ENCODE measurements at regions not wholly inside any gene's neighbourhood (a gene's known extent, or its start where the extent isn't known, plus 50 kb on each side); places are given as distances from the start of the nearest gene placed in this dataset.

- TF ChIP-seq, protein P1, sequence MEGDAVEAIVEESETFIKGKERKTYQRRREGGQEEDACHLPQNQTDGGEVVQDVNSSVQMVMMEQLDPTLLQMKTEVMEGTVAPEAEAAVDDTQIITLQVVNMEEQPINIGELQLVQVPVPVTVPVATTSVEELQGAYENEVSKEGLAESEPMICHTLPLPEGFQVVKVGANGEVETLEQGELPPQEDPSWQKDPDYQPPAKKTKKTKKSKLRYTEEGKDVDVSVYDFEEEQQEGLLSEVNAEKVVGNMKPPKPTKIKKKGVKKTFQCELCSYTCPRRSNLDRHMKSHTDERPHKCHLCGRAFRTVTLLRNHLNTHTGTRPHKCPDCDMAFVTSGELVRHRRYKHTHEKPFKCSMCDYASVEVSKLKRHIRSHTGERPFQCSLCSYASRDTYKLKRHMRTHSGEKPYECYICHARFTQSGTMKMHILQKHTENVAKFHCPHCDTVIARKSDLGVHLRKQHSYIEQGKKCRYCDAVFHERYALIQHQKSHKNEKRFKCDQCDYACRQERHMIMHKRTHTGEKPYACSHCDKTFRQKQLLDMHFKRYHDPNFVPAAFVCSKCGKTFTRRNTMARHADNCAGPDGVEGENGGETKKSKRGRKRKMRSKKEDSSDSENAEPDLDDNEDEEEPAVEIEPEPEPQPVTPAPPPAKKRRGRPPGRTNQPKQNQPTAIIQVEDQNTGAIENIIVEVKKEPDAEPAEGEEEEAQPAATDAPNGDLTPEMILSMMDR (IDR thresholded peaks at IDR 0.05) = no peak
- TF ChIP-seq POLR2A (IDR thresholded peaks at IDR 0.05) = no peak
- TF ChIP-seq POLR2AphosphoS5 (IDR thresholded peaks at IDR 0.05) = no peak
- TF ChIP-seq EP300 (IDR thresholded peaks at IDR 0.05) = no peak
These were observed 852.4 kb downstream of the SORCS1 start for GRCh38 chr10:106312087-106312486.

Data from suprapubic skin (tissue), 4 donors.